ENCODE measurements at regions not wholly inside any gene's neighbourhood (a gene's known extent, or its start where the extent isn't known, plus 50 kb on each side); places are given as distances from the start of the nearest gene placed in this dataset.

DNA sequence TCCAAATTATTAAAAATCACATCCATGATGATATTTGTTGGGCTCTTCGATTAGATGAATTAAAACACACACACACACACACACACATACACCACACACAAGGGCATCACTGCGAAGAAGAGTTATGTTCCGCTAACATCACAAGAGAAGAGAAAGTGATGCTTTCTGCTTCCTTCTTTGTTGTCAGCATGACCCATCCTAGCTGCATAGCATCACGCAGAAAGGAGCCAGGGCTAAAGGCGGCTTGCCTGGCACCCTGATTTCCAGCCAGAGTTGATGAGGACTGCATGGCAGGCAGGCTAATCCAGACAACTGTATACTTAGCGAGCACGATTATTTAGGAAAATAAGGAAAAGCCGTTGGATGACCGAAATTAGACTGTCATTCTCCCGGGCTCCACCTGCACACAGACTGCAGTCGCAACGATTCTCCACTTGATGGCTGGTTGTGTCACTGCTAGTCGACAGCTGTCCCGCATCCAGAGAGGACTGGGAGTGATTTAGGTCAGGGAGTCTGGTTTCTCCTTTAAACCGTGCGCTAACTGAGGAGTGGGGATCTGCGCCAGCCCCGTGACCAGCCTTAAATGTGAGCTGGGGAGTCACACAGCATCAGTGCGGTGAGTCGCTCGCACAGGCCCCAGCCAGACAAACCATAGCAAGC lies 70.6 kb upstream of the SOX4 start:
- DNase-seq (ENCODE audit: extremely low read depth, insufficient read length): no peak
- TF ChIP-seq, protein P1, sequence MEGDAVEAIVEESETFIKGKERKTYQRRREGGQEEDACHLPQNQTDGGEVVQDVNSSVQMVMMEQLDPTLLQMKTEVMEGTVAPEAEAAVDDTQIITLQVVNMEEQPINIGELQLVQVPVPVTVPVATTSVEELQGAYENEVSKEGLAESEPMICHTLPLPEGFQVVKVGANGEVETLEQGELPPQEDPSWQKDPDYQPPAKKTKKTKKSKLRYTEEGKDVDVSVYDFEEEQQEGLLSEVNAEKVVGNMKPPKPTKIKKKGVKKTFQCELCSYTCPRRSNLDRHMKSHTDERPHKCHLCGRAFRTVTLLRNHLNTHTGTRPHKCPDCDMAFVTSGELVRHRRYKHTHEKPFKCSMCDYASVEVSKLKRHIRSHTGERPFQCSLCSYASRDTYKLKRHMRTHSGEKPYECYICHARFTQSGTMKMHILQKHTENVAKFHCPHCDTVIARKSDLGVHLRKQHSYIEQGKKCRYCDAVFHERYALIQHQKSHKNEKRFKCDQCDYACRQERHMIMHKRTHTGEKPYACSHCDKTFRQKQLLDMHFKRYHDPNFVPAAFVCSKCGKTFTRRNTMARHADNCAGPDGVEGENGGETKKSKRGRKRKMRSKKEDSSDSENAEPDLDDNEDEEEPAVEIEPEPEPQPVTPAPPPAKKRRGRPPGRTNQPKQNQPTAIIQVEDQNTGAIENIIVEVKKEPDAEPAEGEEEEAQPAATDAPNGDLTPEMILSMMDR (IDR thresholded peaks at IDR 0.05; ENCODE audit: insufficient read depth, low read length, poor library complexity, severe bottlenecking): no peak
- Histone ChIP-seq H3K36me3 (ENCODE audit: control insufficient read depth, insufficient read depth, low read length) (no peaks in the 10 kb centered on the region), H3K4me3 (replicated peaks; ENCODE audit: low read depth, low read length) (no peak overlapping the region), H3K27me3 (replicated peaks; ENCODE audit: control insufficient read depth, insufficient read depth, low read length) (no peaks in the 10 kb centered on the region)

DNA sequence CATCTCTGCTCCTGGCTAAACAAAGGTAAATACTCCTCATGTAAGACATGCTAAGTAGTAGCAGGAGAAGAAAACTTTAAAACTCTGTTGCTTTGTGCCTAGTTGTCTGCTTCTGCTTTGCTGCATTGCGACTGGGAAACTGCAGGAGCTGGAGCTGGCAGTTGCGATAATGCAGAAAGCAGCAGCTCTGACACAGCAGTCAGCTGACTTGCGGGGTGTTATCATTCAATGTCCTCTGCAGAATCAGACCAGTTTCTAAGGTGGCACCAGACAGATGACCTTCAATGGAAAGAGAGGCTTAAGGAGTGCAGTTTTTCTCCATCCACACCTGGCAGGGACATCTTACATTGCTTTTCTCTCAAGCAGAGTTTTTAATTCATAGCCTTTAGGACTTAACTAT lies 69.9 kb upstream of the SOX4 start:
- H3K4me3 ChIP-seq (replicated peaks; ENCODE audit: low read depth, low read length): no peak overlapping the region
- no peak for DNase-seq (ENCODE audit: extremely low read depth, insufficient read length)

DNA sequence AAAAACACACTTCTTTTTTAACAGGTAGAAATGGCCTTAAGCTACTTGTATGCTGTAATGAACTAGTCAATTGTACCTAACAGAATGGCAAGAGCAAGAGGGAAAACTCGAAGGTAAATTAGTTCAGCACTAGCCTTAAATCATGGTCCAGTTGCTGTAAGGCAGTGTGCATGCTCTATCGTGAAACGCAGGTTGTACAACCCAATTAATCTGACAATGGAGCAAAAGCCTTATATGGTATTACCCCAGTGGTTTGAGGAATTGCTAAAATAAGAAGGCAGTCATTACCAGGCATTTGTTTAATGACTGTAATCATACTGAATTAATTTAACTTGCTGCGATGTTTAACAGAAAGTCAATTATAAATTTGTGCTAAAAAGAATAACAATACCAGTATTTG lies 69.3 kb upstream of the SOX4 start:
- Histone ChIP-seq H3K36me3 (ENCODE audit: control insufficient read depth, insufficient read depth, low read length) (no peaks in the 10 kb centered on the region), H3K4me3 (replicated peaks; ENCODE audit: low read depth, low read length) (no peak overlapping the region), H3K27me3 (replicated peaks; ENCODE audit: control insufficient read depth, insufficient read depth, low read length) (no peaks in the 10 kb centered on the region)
- DNase-seq (ENCODE audit: extremely low read depth, insufficient read length): no peak
- TF ChIP-seq, protein P1 (IDR thresholded peaks at IDR 0.05; ENCODE audit: insufficient read depth, low read length, poor library complexity, severe bottlenecking): no peak

More for the DNA sequence above, 69.9 kb upstream of the SOX4 start:
- H3K27me3 ChIP-seq (replicated peaks; ENCODE audit: control insufficient read depth, insufficient read depth, low read length): no peaks in the 10 kb centered on the region
- H3K36me3 ChIP-seq (ENCODE audit: control insufficient read depth, insufficient read depth, low read length): no peaks in the 10 kb centered on the region
- TF ChIP-seq, protein P1 (IDR thresholded peaks at IDR 0.05; ENCODE audit: insufficient read depth, low read length, poor library complexity, severe bottlenecking): no peak

DNA sequence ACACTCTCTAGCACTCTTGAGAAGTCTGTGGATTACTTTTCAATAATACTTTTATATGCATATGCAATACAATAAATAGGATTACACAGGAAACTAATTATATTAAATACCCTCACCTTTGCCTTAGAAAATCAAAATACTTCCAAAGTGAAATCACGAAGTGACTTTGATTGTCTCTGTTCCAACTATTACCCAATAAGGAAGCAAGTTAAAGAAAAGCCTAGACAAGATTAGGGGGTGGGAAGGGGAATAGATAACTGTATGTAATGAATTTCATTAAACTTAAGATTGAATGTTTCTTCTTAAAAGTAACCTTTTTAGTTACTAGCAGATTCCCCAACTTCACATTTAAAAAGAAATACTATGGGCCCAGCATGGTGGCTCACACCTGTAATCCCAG lies 66.6 kb upstream of the SOX4 start:
- no peak for DNase-seq (ENCODE audit: extremely low read depth, insufficient read length)
- H3K36me3 ChIP-seq (ENCODE audit: control insufficient read depth, insufficient read depth, low read length): no peaks in the 10 kb centered on the region
- TF ChIP-seq, protein P1 (IDR thresholded peaks at IDR 0.05; ENCODE audit: insufficient read depth, low read length, poor library complexity, severe bottlenecking): no peak
- H3K4me3 ChIP-seq (replicated peaks; ENCODE audit: low read depth, low read length): no peak overlapping the region
- no peaks in the 10 kb centered on the region for H3K27me3 ChIP-seq (replicated peaks; ENCODE audit: control insufficient read depth, insufficient read depth, low read length)

DNA sequence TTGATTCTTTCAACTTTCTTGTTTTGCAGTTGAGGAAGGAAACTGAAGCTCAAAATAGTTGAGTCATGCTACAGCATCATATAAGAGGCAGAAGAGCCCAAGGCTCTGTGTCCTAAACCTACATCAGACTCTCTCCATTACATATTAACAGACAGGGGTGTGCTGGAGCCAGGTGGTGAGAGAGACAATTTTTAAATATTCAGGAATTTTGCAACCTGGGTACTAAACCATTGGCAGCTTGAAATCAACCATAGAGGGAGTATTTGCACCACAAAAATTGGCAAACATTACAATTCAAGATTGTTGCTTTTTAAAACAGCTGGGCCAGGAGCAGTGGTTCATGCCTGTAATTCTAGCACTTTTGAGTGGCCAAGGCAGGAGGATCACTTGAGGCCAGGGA lies 65.8 kb upstream of the SOX4 start:
- H3K4me3 ChIP-seq (replicated peaks; ENCODE audit: low read depth, low read length): no peak overlapping the region
- no peak for DNase-seq (ENCODE audit: extremely low read depth, insufficient read length)
- TF ChIP-seq, protein P1 (IDR thresholded peaks at IDR 0.05; ENCODE audit: insufficient read depth, low read length, poor library complexity, severe bottlenecking): no peak
- no peaks in the 10 kb centered on the region for H3K27me3 ChIP-seq (replicated peaks; ENCODE audit: control insufficient read depth, insufficient read depth, low read length)
- H3K36me3 ChIP-seq (ENCODE audit: control insufficient read depth, insufficient read depth, low read length): no peaks in the 10 kb centered on the region

DNA sequence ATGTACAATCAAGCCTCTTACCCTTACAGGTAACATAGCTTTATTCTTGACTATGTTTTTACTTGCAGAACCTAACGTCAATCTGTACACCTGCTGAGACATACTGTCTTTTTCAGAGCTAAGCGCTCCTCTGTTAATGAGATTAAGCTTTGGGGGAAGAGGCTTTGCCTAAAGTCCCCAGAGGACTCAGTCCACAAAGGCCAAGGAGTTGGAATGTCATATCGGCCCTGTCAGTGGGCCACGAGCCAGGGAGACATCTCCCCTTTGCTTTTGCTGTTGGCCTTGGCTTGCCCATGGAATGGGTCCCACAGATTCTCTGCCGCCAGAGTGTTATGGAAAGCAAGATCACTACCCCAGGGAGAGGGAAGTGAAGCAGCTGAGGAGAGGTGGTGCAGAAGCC lies 64.1 kb upstream of the SOX4 start:
- Histone ChIP-seq H3K27me3 (replicated peaks; ENCODE audit: control insufficient read depth, insufficient read depth, low read length) (no peaks in the 10 kb centered on the region), H3K36me3 (ENCODE audit: control insufficient read depth, insufficient read depth, low read length) (no peaks in the 10 kb centered on the region), H3K4me3 (replicated peaks; ENCODE audit: low read depth, low read length) (no peak overlapping the region)
- TF ChIP-seq, protein P1 (IDR thresholded peaks at IDR 0.05; ENCODE audit: insufficient read depth, low read length, poor library complexity, severe bottlenecking): no peak
- DNase-seq (ENCODE audit: extremely low read depth, insufficient read length): no peak
